WI38 (cell line): ENCODE measurements at regions not wholly inside any gene's neighbourhood (a gene's known extent, or its start where the extent isn't known, plus 50 kb on each side); places are given as distances from the start of the nearest gene placed in this dataset.

Source experiments
- H3K4me3 ChIP-seq: 2 replicates; pipeline ENCODE4 v1.5.1; 2011; ENCODE audit warnings: low read depth, mild to moderate bottlenecking, control low read depth, low read length
- TF ChIP-seq, protein P1 (sequence below): IDR thresholded peaks from 2 replicates; pipeline ENCODE4 v1.5.1; 2012; ENCODE audit warnings: low read depth, mild to moderate bottlenecking, control low read depth, low read length

DNA sequence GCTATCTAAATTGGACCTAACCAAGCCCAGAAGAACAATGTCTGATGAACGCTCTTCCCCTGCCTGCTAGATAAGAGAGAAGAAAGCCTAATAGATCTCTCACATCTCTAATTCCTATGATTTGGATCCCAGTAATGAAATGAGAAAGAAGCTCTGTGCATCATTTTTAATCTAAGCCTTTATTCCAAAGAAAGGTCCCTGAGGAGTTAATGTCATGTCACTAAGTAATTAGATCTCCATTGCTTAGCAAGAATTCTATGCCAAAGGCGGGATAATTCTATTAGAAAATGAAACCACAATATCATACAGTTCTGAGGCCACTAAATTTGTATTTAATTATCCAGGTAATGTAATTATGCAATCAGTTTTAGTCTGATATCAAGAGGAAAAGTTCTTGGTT lies 74.2 kb upstream of the TMEM260 start:
- TF ChIP-seq, protein P1, sequence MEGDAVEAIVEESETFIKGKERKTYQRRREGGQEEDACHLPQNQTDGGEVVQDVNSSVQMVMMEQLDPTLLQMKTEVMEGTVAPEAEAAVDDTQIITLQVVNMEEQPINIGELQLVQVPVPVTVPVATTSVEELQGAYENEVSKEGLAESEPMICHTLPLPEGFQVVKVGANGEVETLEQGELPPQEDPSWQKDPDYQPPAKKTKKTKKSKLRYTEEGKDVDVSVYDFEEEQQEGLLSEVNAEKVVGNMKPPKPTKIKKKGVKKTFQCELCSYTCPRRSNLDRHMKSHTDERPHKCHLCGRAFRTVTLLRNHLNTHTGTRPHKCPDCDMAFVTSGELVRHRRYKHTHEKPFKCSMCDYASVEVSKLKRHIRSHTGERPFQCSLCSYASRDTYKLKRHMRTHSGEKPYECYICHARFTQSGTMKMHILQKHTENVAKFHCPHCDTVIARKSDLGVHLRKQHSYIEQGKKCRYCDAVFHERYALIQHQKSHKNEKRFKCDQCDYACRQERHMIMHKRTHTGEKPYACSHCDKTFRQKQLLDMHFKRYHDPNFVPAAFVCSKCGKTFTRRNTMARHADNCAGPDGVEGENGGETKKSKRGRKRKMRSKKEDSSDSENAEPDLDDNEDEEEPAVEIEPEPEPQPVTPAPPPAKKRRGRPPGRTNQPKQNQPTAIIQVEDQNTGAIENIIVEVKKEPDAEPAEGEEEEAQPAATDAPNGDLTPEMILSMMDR = no peak
- H3K4me3 ChIP-seq = no peak overlapping the region

DNA sequence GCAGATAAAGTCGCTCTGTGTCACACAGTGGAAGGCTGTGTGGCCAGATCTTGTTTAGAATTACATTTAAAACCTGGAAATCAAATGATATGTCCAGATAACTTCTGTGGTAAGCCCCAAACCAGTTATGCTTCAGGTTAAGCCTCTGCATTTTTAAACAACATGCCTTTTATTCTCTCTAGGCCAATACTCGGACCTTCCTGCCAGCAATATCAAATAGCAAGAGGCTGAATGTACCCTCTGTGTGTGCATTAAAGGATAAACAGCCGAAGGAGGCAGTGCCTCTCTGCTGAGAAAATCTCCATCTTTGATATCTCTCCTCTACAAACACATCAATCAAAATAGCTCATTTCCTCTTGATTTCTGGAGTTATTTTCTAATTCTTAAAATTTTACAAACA lies 67.1 kb upstream of the TMEM260 start:
- H3K4me3 ChIP-seq = no peak overlapping the region
- TF ChIP-seq, protein P1 = no peak

DNA sequence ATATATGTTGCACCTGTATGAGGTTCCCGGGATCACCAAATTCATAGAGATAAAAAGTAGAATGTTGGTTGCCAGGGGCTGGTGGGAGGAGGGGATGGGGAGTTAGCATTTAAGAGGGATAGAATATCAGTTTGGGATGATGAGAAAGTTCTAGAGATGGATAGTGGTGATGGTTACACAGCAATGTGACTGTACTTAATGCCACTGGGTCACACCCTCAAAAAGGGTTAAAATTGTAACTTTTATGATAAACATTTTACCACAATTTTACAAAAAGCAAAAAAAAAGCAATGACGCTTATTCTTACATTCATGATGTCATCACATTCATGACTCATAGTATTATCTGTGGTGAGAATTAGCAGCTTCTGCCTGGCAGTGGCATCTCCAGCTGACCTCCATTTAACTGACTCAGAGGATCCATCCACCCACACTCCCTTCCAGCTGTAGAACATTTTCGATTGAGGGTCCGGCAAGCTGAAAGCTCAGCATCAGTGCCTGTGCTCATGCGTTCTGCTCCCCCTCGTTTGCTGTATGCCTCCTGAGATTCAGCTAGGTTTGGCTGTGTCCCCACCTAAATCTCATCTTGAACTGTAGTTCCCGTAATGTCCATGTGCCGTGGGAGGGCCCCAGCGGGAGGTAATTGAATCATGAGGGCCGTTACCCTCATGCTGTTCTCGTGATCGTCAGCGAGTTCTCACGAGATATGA lies 64.8 kb upstream of the TMEM260 start:
- TF ChIP-seq, protein P1 = no peak
- no peak overlapping the region for H3K4me3 ChIP-seq

DNA sequence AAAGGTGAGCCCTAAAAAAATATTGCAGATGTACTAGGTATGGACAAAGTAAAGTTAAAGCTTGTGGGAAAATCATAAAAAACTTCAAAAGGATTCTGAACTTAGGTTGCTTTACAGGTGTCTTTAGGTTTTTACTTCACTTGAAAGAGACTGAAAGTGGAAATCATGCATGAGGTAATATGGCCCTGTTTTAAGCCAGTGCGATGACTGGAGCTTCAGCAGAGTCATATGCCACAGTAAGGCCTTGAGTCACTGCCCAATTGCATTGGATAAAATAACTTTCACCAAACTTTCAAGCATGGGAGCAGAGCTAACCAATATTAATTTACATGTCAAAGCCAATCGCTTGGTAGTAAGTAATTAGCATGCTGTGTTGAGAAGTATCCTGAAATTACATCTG lies 63.9 kb upstream of the TMEM260 start:
- H3K4me3 ChIP-seq = no peak overlapping the region
- TF ChIP-seq, protein P1 = no peak

DNA sequence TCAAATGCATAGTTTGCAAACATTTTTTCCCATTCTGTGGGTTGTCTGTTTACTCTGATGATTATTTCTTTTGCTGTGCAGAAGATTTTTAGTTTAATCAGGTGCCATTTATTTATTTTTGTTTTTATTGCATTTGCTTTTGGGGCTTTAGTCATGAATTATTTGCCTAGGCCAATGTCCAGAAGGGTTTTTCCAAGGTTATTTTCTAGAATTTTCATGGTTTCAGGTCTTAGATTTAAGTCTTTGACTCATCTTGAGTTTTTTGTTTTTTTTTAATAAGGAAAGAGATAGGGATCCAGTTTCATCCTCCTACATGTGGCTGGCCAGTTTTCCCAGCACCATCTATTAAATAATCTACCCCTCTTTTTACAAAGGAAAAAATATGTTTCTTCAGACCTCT lies 57.2 kb upstream of the TMEM260 start:
- H3K4me3 ChIP-seq = no peak overlapping the region
- TF ChIP-seq, protein P1 = no peak

DNA sequence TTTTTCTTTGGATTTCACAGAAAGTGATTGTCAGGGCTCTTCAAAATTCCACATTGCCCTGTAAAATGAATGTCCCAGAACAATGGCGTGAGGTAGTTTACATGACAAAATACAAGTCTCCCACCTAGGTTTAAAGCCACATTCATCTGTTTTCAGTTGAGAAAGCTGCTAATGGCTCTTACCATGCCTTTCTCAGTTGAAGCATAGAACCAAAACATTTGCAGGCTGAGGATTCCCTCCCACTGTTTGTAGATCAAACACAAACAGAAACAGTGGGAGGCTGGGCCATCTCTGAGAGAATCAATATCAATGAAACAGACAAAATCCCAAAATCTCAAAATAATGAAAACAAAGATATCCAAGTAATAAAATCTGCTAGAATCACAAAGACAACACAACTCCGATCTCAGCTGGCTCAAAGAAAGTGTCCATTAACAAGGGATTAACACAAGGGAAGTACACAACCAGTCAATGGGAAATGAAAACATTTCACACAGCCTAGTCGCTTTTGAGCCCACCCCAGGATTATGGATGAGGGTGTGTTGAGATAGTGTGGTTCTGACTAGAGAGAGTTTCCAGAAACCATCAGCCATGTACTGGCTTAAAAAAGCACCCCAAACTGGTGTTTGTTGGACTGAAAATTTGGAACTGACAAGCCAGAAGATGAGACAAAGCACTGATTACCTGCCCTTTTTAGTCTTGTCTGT lies 54.5 kb upstream of the TMEM260 start:
- no peak overlapping the region for H3K4me3 ChIP-seq
- TF ChIP-seq, protein P1 = no peak

DNA sequence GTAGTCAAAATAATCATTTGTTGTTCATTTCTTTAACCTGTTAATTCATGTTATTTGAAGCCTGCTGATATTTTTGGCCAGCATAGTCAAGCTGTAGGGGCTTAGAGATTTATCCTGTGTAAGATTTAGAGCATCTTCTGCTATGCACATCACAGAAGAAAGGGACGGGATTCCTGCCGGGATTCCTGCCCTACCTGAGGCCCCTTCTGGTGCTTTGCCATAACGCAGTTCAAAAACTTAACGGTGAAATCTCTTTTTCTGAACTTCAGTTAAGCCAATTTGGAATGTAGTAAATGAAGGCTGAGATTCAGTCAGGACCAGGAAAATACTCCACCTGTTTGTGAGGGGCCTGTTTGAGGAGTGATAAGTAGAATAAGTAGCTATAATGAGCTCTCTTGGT lies 50.7 kb upstream of the TMEM260 start:
- TF ChIP-seq, protein P1 = no peak
- H3K4me3 ChIP-seq = no peak overlapping the region
